Fibroblast of upper back skin (primary cell): ENCODE measurements at regions not wholly inside any gene's neighbourhood (a gene's known extent, or its start where the extent isn't known, plus 50 kb on each side); places are given as distances from the start of the nearest gene placed in this dataset.

ENCODE experiments used
- DNase-seq: peaks from one replicate; pipeline ENCODE4 v3.0.0-alpha.2; 2013

- no peak for DNase-seq
Measured at GRCh38 chr5:20105915-20106314, 117.9 kb upstream of the CDH18 start.

GRCh38 chr5:20102293-20102692 lies 114.3 kb upstream of the CDH18 start:
- DNase-seq: no peak

GRCh38 chr5:20098694-20099093 lies 110.7 kb upstream of the CDH18 start:
- DNase-seq: no peak

GRCh38 chr5:20088361-20088760 lies 100.4 kb upstream of the CDH18 start:
- DNase-seq: no peak

- no peak for DNase-seq
Measured at GRCh38 chr5:20087299-20087698, 99.3 kb upstream of the CDH18 start.

GRCh38 chr5:20077186-20077585 lies 89.2 kb upstream of the CDH18 start:
- no peak for DNase-seq

GRCh38 chr5:20056933-20057332 lies 68.9 kb upstream of the CDH18 start:
- DNase-seq: no peak

GRCh38 chr5:20055301-20055700 lies 67.3 kb upstream of the CDH18 start:
- DNase-seq: no peak

GRCh38 chr5:20050262-20050661 lies 62.3 kb upstream of the CDH18 start:
- no peak for DNase-seq

GRCh38 chr5:20044460-20044859 lies 56.5 kb upstream of the CDH18 start:
- DNase-seq: no peak

GRCh38 chr5:20041326-20042274 lies 53.6 kb upstream of the CDH18 start:
- peak; percentile 20 for DNase-seq

GRCh38 chr5:20040901-20041300 lies 52.9 kb upstream of the CDH18 start:
- DNase-seq: no peak
